Right renal cortex interstitium (tissue), 3 donors: ENCODE measurements at regions not wholly inside any gene's neighbourhood (a gene's known extent, or its start where the extent isn't known, plus 50 kb on each side); places are given as distances from the start of the nearest gene placed in this dataset.
"Not testable (repeated sequence)": the region's sequence is repeated elsewhere in the genome, so short reads cannot be mapped to it uniquely, and the experiment has no call there.

Experiments used
- DNase-seq, 3 donors: peaks; one replicate each; pipeline ENCODE4 v3.0.0-alpha.2; 2013; ENCODE audit warnings: low read depth in 3 of 3, low spot score in 2 of 3

GRCh38 chr6:19562468-19562867 lies 274.7 kb upstream of the ID4 start:
- no peak for DNase-seq

- DNase-seq, result no peak
Measured at GRCh38 chr6:19569563-19569962, 267.6 kb upstream of the ID4 start.

DNA sequence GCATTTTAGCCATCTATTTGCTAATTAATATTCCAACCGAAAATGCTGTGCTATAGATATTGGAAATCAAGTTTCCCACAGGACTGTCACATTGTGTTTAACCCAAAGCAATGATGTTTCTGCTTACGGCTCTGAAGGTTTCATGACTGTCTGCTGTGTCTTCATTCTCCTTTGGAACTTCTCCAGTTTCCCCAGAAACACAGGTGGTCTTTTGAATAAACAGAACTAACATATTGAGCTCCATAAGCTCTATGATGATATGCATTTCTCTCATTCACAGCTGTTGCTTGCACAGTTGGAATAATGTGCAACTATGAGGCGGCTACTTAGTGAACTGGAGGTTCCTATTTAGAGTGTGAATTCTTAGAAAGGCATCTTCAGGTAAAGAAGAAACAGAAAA lies 266.0 kb upstream of the ID4 start:
- DNase-seq, result no peak

DNA sequence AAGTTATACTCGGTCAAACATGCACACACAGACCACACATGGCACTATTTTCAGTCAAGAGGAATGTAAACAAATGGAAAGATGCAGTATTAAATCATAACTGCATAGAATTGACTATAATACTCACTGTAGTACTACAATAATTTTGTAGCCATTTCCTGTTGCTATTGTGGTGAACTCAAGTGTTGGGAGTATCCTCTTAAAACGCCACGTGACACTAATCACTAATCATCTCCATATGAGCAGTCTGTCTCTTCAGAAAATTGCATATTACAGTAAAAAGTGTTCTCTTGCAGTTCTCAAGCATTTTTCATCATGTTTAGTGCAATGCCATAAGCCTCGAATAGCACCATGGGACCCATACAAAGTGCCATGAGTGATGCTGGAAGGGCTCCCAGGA lies 258.7 kb upstream of the ID4 start:
- no peak for DNase-seq

- DNase-seq, result not testable (repeated sequence)
Measured at GRCh38 chr6:19584207-19584606, 253.0 kb upstream of the ID4 start.

- no peak for DNase-seq
Measured at GRCh38 chr6:19587238-19587942, 249.8 kb upstream of the ID4 start.

- DNase-seq, result no peak
Measured at GRCh38 chr6:19590501-19591131, 246.6 kb upstream of the ID4 start.

GRCh38 chr6:19597809-19598320 lies 239.3 kb upstream of the ID4 start:
- no peak for DNase-seq

- no peak for DNase-seq
Measured at GRCh38 chr6:19599796-19600464, 237.2 kb upstream of the ID4 start.

GRCh38 chr6:19602434-19603013 lies 234.6 kb upstream of the ID4 start:
- no peak for DNase-seq

DNA sequence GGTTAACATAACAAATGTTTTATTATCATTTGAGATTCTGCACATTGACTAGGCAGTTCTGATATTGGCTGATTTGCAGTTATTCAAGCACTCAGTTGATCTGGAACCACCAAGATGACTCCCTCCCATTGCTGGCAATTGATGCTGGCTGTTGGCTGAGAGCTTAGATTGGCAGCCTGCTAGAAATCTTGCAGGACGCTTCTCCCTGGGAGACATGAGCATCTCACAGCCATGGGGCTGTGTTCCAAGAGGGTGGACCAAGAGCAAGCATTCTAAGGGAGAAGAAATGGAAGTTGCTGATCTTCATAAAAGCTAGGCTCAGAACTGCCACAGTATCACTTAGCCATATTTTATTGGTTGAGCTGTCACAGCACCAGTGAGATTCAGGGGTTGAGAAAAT lies 233.4 kb upstream of the ID4 start:
- no peak for DNase-seq

- no peak for DNase-seq
Measured at GRCh38 chr6:19605624-19606023, 231.5 kb upstream of the ID4 start.

- DNase-seq, result no peak
Measured at GRCh38 chr6:19608546-19608945, 228.6 kb upstream of the ID4 start.

GRCh38 chr6:19609972-19610641 lies 227.1 kb upstream of the ID4 start:
- DNase-seq, result no peak

- DNase-seq, result not testable (repeated sequence)
Measured at GRCh38 chr6:19612672-19613466, 224.3 kb upstream of the ID4 start.

GRCh38 chr6:19613678-19614077 lies 223.5 kb upstream of the ID4 start:
- DNase-seq, result no peak

GRCh38 chr6:19616022-19616421 lies 221.1 kb upstream of the ID4 start:
- no peak for DNase-seq

- no peak for DNase-seq
Measured at GRCh38 chr6:19632230-19632629, 204.9 kb upstream of the ID4 start.

- DNase-seq, result no peak
Measured at GRCh38 chr6:19632786-19633185, 204.4 kb upstream of the ID4 start.

DNA sequence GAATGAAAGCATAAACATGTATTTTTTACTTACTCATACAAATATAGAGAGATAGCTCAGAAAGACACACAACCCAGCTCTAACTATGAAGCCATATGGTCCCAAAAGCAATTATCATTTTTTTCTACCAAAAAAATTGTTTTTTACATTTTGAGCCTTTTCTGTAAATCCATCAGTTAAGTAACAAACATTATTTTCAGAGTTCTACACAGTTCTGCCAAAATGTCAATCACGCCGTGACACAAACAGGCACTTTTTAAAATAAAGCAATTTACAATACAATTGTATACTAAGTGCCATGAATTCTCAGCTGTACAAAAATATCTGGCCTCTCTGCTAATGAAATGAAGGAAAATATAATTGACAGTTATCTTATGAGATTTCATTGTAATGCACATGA lies 201.4 kb upstream of the ID4 start:
- DNase-seq, result no peak
